Kidney epithelial cell (primary cell): ENCODE measurements at regions not wholly inside any gene's neighbourhood (a gene's known extent, or its start where the extent isn't known, plus 50 kb on each side); places are given as distances from the start of the nearest gene placed in this dataset.

Source experiments
- DNase-seq: peaks from one replicate; pipeline ENCODE4 v3.0.0-alpha.2; 2010; ENCODE audit warnings: low read depth
- H3K27me3 ChIP-seq: 2 replicates; pipeline ENCODE4 v1.6.0; 2011; ENCODE audit warnings: low read length; ENCODE audit not compliant: control insufficient read depth, insufficient read depth
- H3K36me3 ChIP-seq: 2 replicates; pipeline ENCODE4 v1.5.1; 2011; ENCODE audit warnings: low read length; ENCODE audit not compliant: control insufficient read depth, insufficient read depth
- H3K4me3 ChIP-seq: 2 replicates; pipeline ENCODE4 v1.5.1; 2011; ENCODE audit warnings: low read depth, mild to moderate bottlenecking, control low read depth, low read length
- CTCF ChIP-seq: IDR thresholded peaks from 2 replicates; pipeline ENCODE4 v1.5.1; 2011; ENCODE audit warnings: mild to moderate bottlenecking, moderate library complexity, low read length, control low read depth, inconsistent platforms; ENCODE audit not compliant: insufficient read depth, poor library complexity, severe bottlenecking

- no peak for DNase-seq
- TF ChIP-seq CTCF, result no peak
- no peak overlapping the region for H3K4me3 ChIP-seq
- H3K36me3 ChIP-seq, result no peaks in the 10 kb centered on the region
- H3K27me3 ChIP-seq, result no peaks in the 10 kb centered on the region
Measured at GRCh38 chr3:117263270-117263669, 553.7 kb downstream of the TUSC7 start.

GRCh38 chr3:117263745-117264144, 554.2 kb downstream of the TUSC7 start:
- DNase-seq, result no peak
- Histone ChIP-seq H3K27me3 (no peaks in the 10 kb centered on the region), H3K4me3 (no peak overlapping the region), H3K36me3 (no peaks in the 10 kb centered on the region)
- no peak for TF ChIP-seq CTCF

- DNase-seq, result no peak
- Histone ChIP-seq H3K36me3 (no peaks in the 10 kb centered on the region), H3K4me3 (no peak overlapping the region), H3K27me3 (no peaks in the 10 kb centered on the region)
- TF ChIP-seq CTCF, result no peak
Measured at GRCh38 chr3:117264204-117264994, 554.8 kb downstream of the TUSC7 start.

DNA sequence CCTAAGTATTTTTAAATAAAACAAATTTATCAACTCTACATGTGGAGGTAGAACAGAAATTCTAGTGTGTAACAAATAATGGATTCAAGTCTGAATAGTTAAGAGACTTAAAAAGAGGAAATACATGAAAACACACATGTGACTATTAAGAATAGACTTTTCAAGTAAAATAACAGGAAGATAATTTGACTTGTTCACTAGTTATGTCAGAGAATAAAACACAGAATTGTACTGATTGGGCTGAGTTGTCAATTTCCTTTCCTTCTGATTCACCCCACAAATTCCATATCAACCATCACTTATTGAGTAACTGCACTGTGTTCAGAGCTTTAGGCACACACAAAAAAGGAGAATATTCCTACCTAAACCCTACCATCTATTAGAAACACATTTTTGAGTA, 557.2 kb downstream of the TUSC7 start:
- no peak for TF ChIP-seq CTCF
- Histone ChIP-seq H3K36me3 (no peaks in the 10 kb centered on the region), H3K4me3 (no peak overlapping the region)

DNA sequence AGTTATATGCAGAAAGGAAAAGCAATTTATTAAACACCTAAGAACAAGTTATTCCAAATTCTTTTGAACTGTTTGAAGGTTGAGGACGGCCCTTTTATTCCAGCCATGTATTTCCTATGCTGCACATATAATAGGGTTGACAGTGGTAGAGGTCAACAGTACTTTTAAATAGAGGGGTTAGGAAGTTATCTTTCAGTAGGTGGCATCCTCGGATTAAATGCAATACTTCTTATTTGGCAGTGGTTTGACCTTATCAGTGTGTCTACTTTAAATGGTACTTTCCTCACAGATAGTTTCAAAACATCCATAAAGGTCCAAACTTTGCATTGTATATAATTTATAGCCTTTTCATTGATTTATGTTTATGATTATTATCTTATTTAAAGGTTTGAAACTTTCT, 558.7 kb downstream of the TUSC7 start:
- no peak for DNase-seq
- no peak for TF ChIP-seq CTCF
- Histone ChIP-seq H3K27me3 (no peaks in the 10 kb centered on the region), H3K36me3 (no peaks in the 10 kb centered on the region), H3K4me3 (no peak overlapping the region)

More for the DNA sequence above, 557.2 kb downstream of the TUSC7 start:
- no peaks in the 10 kb centered on the region for H3K27me3 ChIP-seq
- DNase-seq, result no peak

DNA sequence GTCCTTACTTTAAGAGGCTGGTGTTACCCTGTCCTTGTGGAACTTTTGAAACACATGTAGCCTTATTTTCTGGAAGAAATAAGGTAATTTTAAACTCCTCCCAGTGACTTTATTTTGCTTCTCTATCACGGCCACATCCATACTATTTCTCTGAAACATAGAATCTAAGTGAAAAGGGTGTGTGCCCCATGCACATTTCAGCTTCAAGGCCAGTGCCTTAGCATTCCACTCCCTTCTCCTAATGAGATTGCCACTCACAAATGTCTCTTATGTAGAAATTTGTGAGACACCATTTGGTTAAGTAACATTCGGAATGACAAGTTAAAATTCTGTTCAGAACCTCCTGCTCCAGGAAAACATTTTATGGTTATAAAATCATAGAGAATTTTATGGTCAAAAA, 562.7 kb downstream of the TUSC7 start:
- DNase-seq, result no peak
- no peaks in the 10 kb centered on the region for H3K27me3 ChIP-seq
- no peak overlapping the region for H3K4me3 ChIP-seq
- no peak for TF ChIP-seq CTCF
- no peaks in the 10 kb centered on the region for H3K36me3 ChIP-seq
